Neural progenitor cell (in vitro differentiated cells): ENCODE measurements at regions not wholly inside any gene's neighbourhood (a gene's known extent, or its start where the extent isn't known, plus 50 kb on each side); places are given as distances from the start of the nearest gene placed in this dataset.

ENCODE experiments used
- DNase-seq: peaks from one replicate; pipeline ENCODE4 v3.0.0-alpha.2; 2016; ENCODE audit warnings: low spot score
- H2AFZ ChIP-seq: fragments of 200-600 bp; sonication (generic); replicated peaks from 2 replicates; pipeline ENCODE4 v1.6.1; 2016; ENCODE audit warnings: antibody characterized with exemption
- H3F3A ChIP-seq: fragments of 200-600 bp; sonication (generic); 2 replicates; pipeline ENCODE4 v1.6.1; 2016; ENCODE audit warnings: antibody characterized with exemption, low read depth
- H3K27ac ChIP-seq: fragments of 200-600 bp; sonication (generic); 2 replicates; pipeline ENCODE4 v1.5.1; 2016; ENCODE audit warnings: mild to moderate bottlenecking
- H3K27me3 ChIP-seq: fragments of 200-600 bp; sonication (generic); 2 replicates; pipeline ENCODE4 v1.6.1; 2016; ENCODE audit warnings: mild to moderate bottlenecking, moderate library complexity
- H3K36me3 ChIP-seq: fragments of 200-600 bp; sonication (generic); 2 replicates; pipeline ENCODE4 v1.5.1; 2016
- H3K4me1 ChIP-seq: fragments of 200-600 bp; sonication (generic); 2 replicates; pipeline ENCODE4 v1.6.1; 2016; ENCODE audit warnings: mixed run types
- H3K4me2 ChIP-seq: fragments of 200-600 bp; sonication (generic); 2 replicates; pipeline ENCODE4 v1.6.1; 2016
- H3K4me3 ChIP-seq: fragments of 200-600 bp; sonication (generic); 2 replicates; pipeline ENCODE4 v1.5.1; 2016
- H3K79me2 ChIP-seq: fragments of 200-600 bp; sonication (generic); 2 replicates; pipeline ENCODE4 v1.6.1; 2016; ENCODE audit warnings: low read depth
- H3K9ac ChIP-seq: fragments of 200-600 bp; sonication (generic); 2 replicates; pipeline ENCODE4 v1.6.1; 2016
- H3K9me3 ChIP-seq: fragments of 200-600 bp; sonication (generic); 2 replicates; pipeline ENCODE4 v1.5.1; 2016; ENCODE audit warnings: low read depth
- H4K20me1 ChIP-seq: fragments of 200-600 bp; sonication (generic); 2 replicates; pipeline ENCODE4 v1.6.1; 2016; ENCODE audit warnings: low read depth
- H3K27ac Mint-ChIP-seq: 3 replicates; pipeline ENCODE4 v1.8.0; 2021; ENCODE audit warnings: mixed read lengths
- H3K27me3 Mint-ChIP-seq: 2 replicates; pipeline ENCODE4 v1.8.0; 2022; ENCODE audit warnings: low read depth, mild to moderate bottlenecking, inconsistent platforms, moderate library complexity, mixed read lengths; ENCODE audit not compliant: insufficient read depth
- H3K36me3 Mint-ChIP-seq: 3 replicates; pipeline ENCODE4 v1.8.0; 2021; ENCODE audit warnings: mixed read lengths
- H3K4me1 Mint-ChIP-seq: 3 replicates; pipeline ENCODE4 v1.8.0; 2021; ENCODE audit warnings: mixed read lengths
- H3K4me3 Mint-ChIP-seq: 3 replicates; pipeline ENCODE4 v1.8.0; 2021; ENCODE audit warnings: mild to moderate bottlenecking, moderate library complexity, mixed read lengths
- H3K9me3 Mint-ChIP-seq: 3 replicates; pipeline ENCODE4 v1.8.0; 2020; ENCODE audit warnings: mixed read lengths
- CTCF ChIP-seq: fragments of 200-600 bp; sonication (generic); IDR thresholded peaks from 2 replicates; pipeline ENCODE4 v1.5.1; 2017; ENCODE audit warnings: antibody characterized with exemption, mild to moderate bottlenecking
- EZH2 ChIP-seq: fragments of 200-600 bp; sonication (generic); IDR thresholded peaks from 2 replicates; pipeline ENCODE4 v1.6.1; 2017; ENCODE audit warnings: antibody characterized with exemption, mild to moderate bottlenecking, moderate library complexity
- EZH2phosphoT487 ChIP-seq: fragments of 200-600 bp; sonication (generic); IDR thresholded peaks from 2 replicates; pipeline ENCODE4 v1.6.1; 2017; ENCODE audit warnings: antibody characterized with exemption

- no peak overlapping the region for H3K27ac Mint-ChIP-seq
- TF ChIP-seq CTCF (no peak), EZH2 (no peak), EZH2phosphoT487 (no peak)
- Histone ChIP-seq H3K27ac (no peak overlapping the region), H2AFZ (no peak overlapping the region), H3K9ac (no peak overlapping the region), H3K9me3 (no peaks in the 10 kb centered on the region), H3K36me3 (no peaks in the 10 kb centered on the region), H3F3A (peaks cover under 1% of the 10 kb centered on the region), H3K4me1 (peaks cover 7% of the 10 kb centered on the region), H3K4me2 (no peak overlapping the region), H3K79me2 (no peaks in the 10 kb centered on the region), H3K27me3 (no peaks in the 10 kb centered on the region), H4K20me1 (no peaks in the 10 kb centered on the region), H3K4me3 (no peak overlapping the region)
- peaks cover 13% of the 10 kb centered on the region for H3K36me3 Mint-ChIP-seq
- no peak overlapping the region for H3K4me3 Mint-ChIP-seq
- DNase-seq, result no peak
- peaks cover 28% of the 10 kb centered on the region for H3K4me1 Mint-ChIP-seq
- H3K27me3 Mint-ChIP-seq, result peaks cover 3% of the 10 kb centered on the region
- H3K9me3 Mint-ChIP-seq, result peaks cover 22% of the 10 kb centered on the region
These were observed 89.1 kb upstream of the IGFBP7 start for GRCh38 chr4:57199267-57199666.

- TF ChIP-seq EZH2 (no peak), CTCF (no peak), EZH2phosphoT487 (no peak)
- DNase-seq, result no peak
- Histone ChIP-seq H3K9me3 (no peaks in the 10 kb centered on the region), H3K9ac (no peak overlapping the region), H3K27ac (no peak overlapping the region), H2AFZ (no peak overlapping the region), H4K20me1 (no peaks in the 10 kb centered on the region), H3K4me2 (no peak overlapping the region), H3K27me3 (peaks cover 5% of the 10 kb centered on the region), H3F3A (peaks cover 18% of the 10 kb centered on the region), H3K79me2 (no peaks in the 10 kb centered on the region), H3K36me3 (no peaks in the 10 kb centered on the region), H3K4me3 (no peak overlapping the region), H3K4me1 (peaks cover 20% of the 10 kb centered on the region)
- Mint-ChIP-seq H3K4me3 (no peak overlapping the region), H3K9me3 (peaks cover 26% of the 10 kb centered on the region), H3K36me3 (peaks cover 13% of the 10 kb centered on the region), H3K27me3 (peaks cover 8% of the 10 kb centered on the region), H3K27ac (no peak overlapping the region), H3K4me1 (peaks cover 53% of the 10 kb centered on the region)
These were observed 85.4 kb upstream of the IGFBP7 start for GRCh38 chr4:57195622-57196021.

GRCh38 chr4:57194068-57194611 lies 84.0 kb upstream of the IGFBP7 start:
- peaks cover 46% of the 10 kb centered on the region for H3K4me1 Mint-ChIP-seq
- peak overlapping the region; percentile 91 for H2AFZ ChIP-seq
- H3K4me3 ChIP-seq, result peak overlapping the region; percentile 14
- H3K27me3 ChIP-seq, result peaks cover 5% of the 10 kb centered on the region
- peaks cover 21% of the 10 kb centered on the region for H3K9me3 Mint-ChIP-seq
- H3K4me2 ChIP-seq, result peak overlapping the region; percentile 67
- H3K36me3 ChIP-seq, result no peaks in the 10 kb centered on the region
- H3K9me3 ChIP-seq, result no peaks in the 10 kb centered on the region
- TF ChIP-seq EZH2phosphoT487, result no peak
- TF ChIP-seq CTCF, result peak; percentile 22
- H3K4me3 Mint-ChIP-seq, result peak overlapping the region; percentile 34
- peaks cover 20% of the 10 kb centered on the region for H3K4me1 ChIP-seq
- peak overlapping the region; percentile 99 for H3K27ac Mint-ChIP-seq
- H3K27ac ChIP-seq, result no peak overlapping the region
- no peaks in the 10 kb centered on the region for H3K79me2 ChIP-seq
- peaks cover 8% of the 10 kb centered on the region for H3K27me3 Mint-ChIP-seq
- H4K20me1 ChIP-seq, result no peaks in the 10 kb centered on the region
- H3F3A ChIP-seq, result peaks cover 18% of the 10 kb centered on the region
- H3K9ac ChIP-seq, result no peak overlapping the region
- peaks cover 7% of the 10 kb centered on the region for H3K36me3 Mint-ChIP-seq
- peak; percentile 49 for DNase-seq
